BLaER1 (cell line): ENCODE measurements at regions not wholly inside any gene's neighbourhood (a gene's known extent, or its start where the extent isn't known, plus 50 kb on each side); places are given as distances from the start of the nearest gene placed in this dataset.
"Not testable (repeated sequence)": the region's sequence is repeated elsewhere in the genome, so short reads cannot be mapped to it uniquely, and the experiment has no call there.

Source experiments
- H3K27ac ChIP-seq: shearing (Covaris generic); formaldehyde crosslinking; 2 replicates; pipeline ENCODE4 v1.8.1; 2022
- H3K27me3 ChIP-seq: shearing (Covaris generic); formaldehyde crosslinking; 2 replicates; pipeline ENCODE4 v1.8.1; 2022
- H3K36me3 ChIP-seq: shearing (Covaris generic); formaldehyde crosslinking; 2 replicates; pipeline ENCODE4 v1.8.1; 2022
- H3K4me1 ChIP-seq: shearing (Covaris generic); formaldehyde crosslinking; 2 replicates; pipeline ENCODE4 v1.8.1; 2022
- H3K4me2 ChIP-seq: shearing (Covaris generic); formaldehyde crosslinking; 2 replicates; pipeline ENCODE4 v1.8.1; 2022
- H3K4me3 ChIP-seq: shearing (Covaris generic); formaldehyde crosslinking; 2 replicates; pipeline ENCODE4 v1.8.1; 2022
- H3K9ac ChIP-seq: shearing (Covaris generic); formaldehyde crosslinking; 2 replicates; pipeline ENCODE4 v1.8.1; 2022
- H3K9me3 ChIP-seq: shearing (Covaris generic); formaldehyde crosslinking; 2 replicates; pipeline ENCODE4 v1.8.1; 2022
- H4K20me1 ChIP-seq: shearing (Covaris generic); formaldehyde crosslinking; 2 replicates; pipeline ENCODE4 v1.8.1; 2022
- Cebpa-rat ChIP-seq: shearing (Covaris generic); IDR thresholded peaks from 2 replicates; pipeline ENCODE4 v1.8.1; 2022

- Histone ChIP-seq H3K4me1 (peaks cover 16% of the 10 kb centered on the region), H3K4me3 (no peak overlapping the region), H4K20me1 (no peaks in the 10 kb centered on the region), H3K4me2 (no peak overlapping the region), H3K27ac (no peak overlapping the region), H3K9ac (no peak overlapping the region), H3K27me3 (no peaks in the 10 kb centered on the region), H3K9me3 (no peaks in the 10 kb centered on the region), H3K36me3 (no peaks in the 10 kb centered on the region)
- no peak for TF ChIP-seq Cebpa-rat
These were observed 120.6 kb downstream of the COPRS start for GRCh38 chr17:31738488-31738887.

GRCh38 chr17:31738067-31738466, 121.0 kb downstream of the COPRS start:
- Histone ChIP-seq H3K9ac (no peak overlapping the region), H3K9me3 (no peaks in the 10 kb centered on the region), H3K4me1 (peaks cover 11% of the 10 kb centered on the region), H4K20me1 (no peaks in the 10 kb centered on the region), H3K36me3 (no peaks in the 10 kb centered on the region), H3K27me3 (no peaks in the 10 kb centered on the region), H3K27ac (no peak overlapping the region), H3K4me2 (no peak overlapping the region), H3K4me3 (no peak overlapping the region)
- TF ChIP-seq Cebpa-rat: no peak

- H3K9me3 ChIP-seq: no peaks in the 10 kb centered on the region
- TF ChIP-seq Cebpa-rat: no peak
- H3K4me2 ChIP-seq: no peak overlapping the region
These were observed 122.0 kb downstream of the COPRS start for GRCh38 chr17:31736855-31737625.

GRCh38 chr17:31733326-31733725, 125.7 kb downstream of the COPRS start:
- no peaks in the 10 kb centered on the region for H4K20me1 ChIP-seq
- no peaks in the 10 kb centered on the region for H3K4me1 ChIP-seq
- H3K9ac ChIP-seq: no peak overlapping the region
- H3K27ac ChIP-seq: no peak overlapping the region
- no peaks in the 10 kb centered on the region for H3K27me3 ChIP-seq
- no peaks in the 10 kb centered on the region for H3K36me3 ChIP-seq
- no peak overlapping the region for H3K4me2 ChIP-seq
- H3K9me3 ChIP-seq: peaks cover 3% of the 10 kb centered on the region
- TF ChIP-seq Cebpa-rat: no peak
- H3K4me3 ChIP-seq: no peak overlapping the region

More at GRCh38 chr17:31736855-31737625, 122.0 kb downstream of the COPRS start:
- peaks cover 1% of the 10 kb centered on the region; the same call in 1 of the 2 replicates for H3K4me1 ChIP-seq
- no peak overlapping the region for H3K9ac ChIP-seq
- H4K20me1 ChIP-seq: no peaks in the 10 kb centered on the region
- H3K36me3 ChIP-seq: no peaks in the 10 kb centered on the region
- no peaks in the 10 kb centered on the region for H3K27me3 ChIP-seq
- no peak overlapping the region for H3K27ac ChIP-seq
- H3K4me3 ChIP-seq: no peak overlapping the region

- H4K20me1 ChIP-seq, H3K4me2 ChIP-seq, H3K9me3 ChIP-seq, H3K36me3 ChIP-seq, H3K27ac ChIP-seq, H3K4me1 ChIP-seq, H3K27me3 ChIP-seq, H3K4me3 ChIP-seq, H3K9ac ChIP-seq: not testable (repeated sequence)
These were observed 127.4 kb downstream of the COPRS start for GRCh38 chr17:31731585-31732154.

- H3K4me3 ChIP-seq: no peak overlapping the region
- H3K9ac ChIP-seq: no peak overlapping the region
- no peaks in the 10 kb centered on the region for H3K4me1 ChIP-seq
- H3K27me3 ChIP-seq: no peaks in the 10 kb centered on the region
- no peaks in the 10 kb centered on the region for H3K36me3 ChIP-seq
- TF ChIP-seq Cebpa-rat: no peak
- H4K20me1 ChIP-seq: no peaks in the 10 kb centered on the region
- no peak overlapping the region for H3K27ac ChIP-seq
- peaks cover 3% of the 10 kb centered on the region for H3K9me3 ChIP-seq
- no peak overlapping the region for H3K4me2 ChIP-seq
These were observed 127.9 kb downstream of the COPRS start for GRCh38 chr17:31731118-31731517.

GRCh38 chr17:31726980-31727427, 132.0 kb downstream of the COPRS start:
- Histone ChIP-seq H3K36me3 (no peaks in the 10 kb centered on the region), H3K27ac (no peak overlapping the region), H4K20me1 (no peaks in the 10 kb centered on the region)

GRCh38 chr17:31724619-31725018, 134.4 kb downstream of the COPRS start:
- Histone ChIP-seq H3K4me2 (no peak overlapping the region), H3K9me3 (no peaks in the 10 kb centered on the region), H3K4me3 (no peak overlapping the region), H3K27ac (no peak overlapping the region), H3K27me3 (no peaks in the 10 kb centered on the region), H4K20me1 (no peaks in the 10 kb centered on the region), H3K4me1 (no peaks in the 10 kb centered on the region), H3K36me3 (no peaks in the 10 kb centered on the region), H3K9ac (no peak overlapping the region)
- TF ChIP-seq Cebpa-rat: no peak

More at GRCh38 chr17:31726980-31727427, 132.0 kb downstream of the COPRS start:
- H3K9me3 ChIP-seq: peaks cover 3% of the 10 kb centered on the region
- no peaks in the 10 kb centered on the region for H3K27me3 ChIP-seq
- no peak overlapping the region for H3K4me3 ChIP-seq
- H3K9ac ChIP-seq: no peak overlapping the region
- no peak for TF ChIP-seq Cebpa-rat
- H3K4me1 ChIP-seq: no peaks in the 10 kb centered on the region
- H3K4me2 ChIP-seq: no peak overlapping the region

- no peaks in the 10 kb centered on the region for H3K27me3 ChIP-seq
- H3K36me3 ChIP-seq: no peaks in the 10 kb centered on the region
- no peaks in the 10 kb centered on the region for H3K4me1 ChIP-seq
- TF ChIP-seq Cebpa-rat: no peak
- H4K20me1 ChIP-seq: no peaks in the 10 kb centered on the region
- H3K4me3 ChIP-seq: no peak overlapping the region
- no peak overlapping the region for H3K27ac ChIP-seq
- no peak overlapping the region for H3K4me2 ChIP-seq
- no peaks in the 10 kb centered on the region for H3K9me3 ChIP-seq
- H3K9ac ChIP-seq: no peak overlapping the region
These were observed 135.0 kb downstream of the COPRS start for GRCh38 chr17:31724026-31724425.

- no peaks in the 10 kb centered on the region for H3K27me3 ChIP-seq
- H3K9me3 ChIP-seq: no peaks in the 10 kb centered on the region
- no peak for TF ChIP-seq Cebpa-rat
- H3K36me3 ChIP-seq: no peaks in the 10 kb centered on the region
- no peak overlapping the region for H3K4me3 ChIP-seq
- H3K9ac ChIP-seq: no peak overlapping the region
- H3K4me2 ChIP-seq: no peak overlapping the region
- H3K27ac ChIP-seq: no peak overlapping the region
- no peaks in the 10 kb centered on the region for H4K20me1 ChIP-seq
- H3K4me1 ChIP-seq: no peaks in the 10 kb centered on the region
These were observed 136.6 kb downstream of the COPRS start for GRCh38 chr17:31722251-31723056.
